ENCODE measurements at regions not wholly inside any gene's neighbourhood (a gene's known extent, or its start where the extent isn't known, plus 50 kb on each side); places are given as distances from the start of the nearest gene placed in this dataset.

GRCh38 chr16:61320791-61321190, 715.4 kb downstream of the CDH8 start:
- ChIA-PET POLR2A (no interaction called here), CTCF (no interaction called here)
- Histone ChIP-seq H3K4me3 (no peak overlapping the region), H3K9me3 (no peaks in the 10 kb centered on the region; the same call in 2 of the 3 replicates), H3K4me2 (no peak overlapping the region), H3K4me1 (no peaks in the 10 kb centered on the region), H3K27ac (no peak overlapping the region)
- TF ChIP-seq PBX3 (IDR thresholded peaks at IDR 0.05) (no peak), ATOH8 (CRISPR knock-in tag; IDR thresholded peaks at IDR 0.05; ENCODE audit: low read depth) (no peak), RAD21 (conservative IDR thresholded peaks at IDR 0.05 in 1 of 2, IDR thresholded peaks at IDR 0.05 in 1 of 2) (no peak), REST (IDR thresholded peaks at IDR 0.05) (no peak), RFX5 (IDR thresholded peaks at IDR 0.05) (no peak), EHF (CRISPR knock-in tag; IDR thresholded peaks at IDR 0.05) (no peak), ZNF302 (CRISPR knock-in tag; IDR thresholded peaks at IDR 0.05) (no peak), JUNB (IDR thresholded peaks at IDR 0.05) (no peak), NR3C1 (IDR thresholded peaks at IDR 0.05) (no peak), ZC3H11A (IDR thresholded peaks at IDR 0.05) (no peak), HOXA7 (CRISPR knock-in tag; IDR thresholded peaks at IDR 0.05) (no peak), POLR2AphosphoS2 (conservative IDR thresholded peaks at IDR 0.05; ENCODE audit: low read length) (no peak), RARB (CRISPR knock-in tag; IDR thresholded peaks at IDR 0.05) (no peak), NFE2L2 (conservative IDR thresholded peaks at IDR 0.05; ENCODE audit: low read length) (no peak)
- no peak for ATAC-seq
- no peak for DNase-seq (ENCODE audit: low read depth in 1 of 2, low spot score in 1 of 2)
- no peak for FAIRE-seq
- 0% methylated on average over 1 of the region's 1 CpG for WGBS (ENCODE audit: missing lambda C conversion rate)

GRCh38 chr16:61313931-61314330, 722.3 kb downstream of the CDH8 start:
- no peak overlapping the region for H3K4me3 ChIP-seq
- no peaks in the 10 kb centered on the region; the same call in 2 of the 3 replicates for H3K9me3 ChIP-seq
- ATAC-seq (no peak), FAIRE-seq (no peak), DNase-seq (ENCODE audit: low read depth in 1 of 2, low spot score in 1 of 2) (no peak)
- no peak overlapping the region for H3K4me2 ChIP-seq
- no peak overlapping the region for H3K27ac ChIP-seq
- WGBS (ENCODE audit: missing lambda C conversion rate): 0% methylated on average over 2 of the region's 2 CpGs
- POLR2A ChIA-PET: no interaction called here
- no peaks in the 10 kb centered on the region for H3K4me1 ChIP-seq
- no peak for TF ChIP-seq CEBPB (IDR thresholded peaks at IDR 0.05)
- TF ChIP-seq ZC3H11A (IDR thresholded peaks at IDR 0.05): no peak
- no peak for TF ChIP-seq ELK1 (IDR thresholded peaks at IDR 0.05; ENCODE audit: low read depth, low read length)
- no peak for TF ChIP-seq EP300 (IDR thresholded peaks at IDR 0.05)
- TF ChIP-seq CBX8 (IDR thresholded peaks at IDR 0.05): no peak
- TF ChIP-seq HDAC2 (IDR thresholded peaks at IDR 0.05): no peak
- no peak for TF ChIP-seq REST (IDR thresholded peaks at IDR 0.05)
- no peak for TF ChIP-seq FOXS1 (CRISPR knock-in tag; IDR thresholded peaks at IDR 0.05)
- no peak for TF ChIP-seq FOSB (CRISPR knock-in tag; IDR thresholded peaks at IDR 0.05)
- no peak for TF ChIP-seq HES2 (IDR thresholded peaks at IDR 0.05)
- no peak for TF ChIP-seq GATA3 (IDR thresholded peaks at IDR 0.05; ENCODE audit: borderline replicate concordance)
- TF ChIP-seq ATOH8 (CRISPR knock-in tag; IDR thresholded peaks at IDR 0.05; ENCODE audit: low read depth): no peak
- no peak for TF ChIP-seq ZFP36 (IDR thresholded peaks at IDR 0.05; ENCODE audit: borderline replicate concordance, partially characterized antibody)
- no peak for TF ChIP-seq POLR2AphosphoS2 (conservative IDR thresholded peaks at IDR 0.05; ENCODE audit: low read length)
- no peak for TF ChIP-seq USF2 (IDR thresholded peaks at IDR 0.05)
- no peak for TF ChIP-seq ZSCAN20 (CRISPR knock-in tag; IDR thresholded peaks at IDR 0.05)
- no peak for TF ChIP-seq KDM5A (IDR thresholded peaks at IDR 0.05)
- CTCF ChIA-PET: no interaction called here
